ENCODE measurements at regions not wholly inside any gene's neighbourhood (a gene's known extent, or its start where the extent isn't known, plus 50 kb on each side); places are given as distances from the start of the nearest gene placed in this dataset.

DNA sequence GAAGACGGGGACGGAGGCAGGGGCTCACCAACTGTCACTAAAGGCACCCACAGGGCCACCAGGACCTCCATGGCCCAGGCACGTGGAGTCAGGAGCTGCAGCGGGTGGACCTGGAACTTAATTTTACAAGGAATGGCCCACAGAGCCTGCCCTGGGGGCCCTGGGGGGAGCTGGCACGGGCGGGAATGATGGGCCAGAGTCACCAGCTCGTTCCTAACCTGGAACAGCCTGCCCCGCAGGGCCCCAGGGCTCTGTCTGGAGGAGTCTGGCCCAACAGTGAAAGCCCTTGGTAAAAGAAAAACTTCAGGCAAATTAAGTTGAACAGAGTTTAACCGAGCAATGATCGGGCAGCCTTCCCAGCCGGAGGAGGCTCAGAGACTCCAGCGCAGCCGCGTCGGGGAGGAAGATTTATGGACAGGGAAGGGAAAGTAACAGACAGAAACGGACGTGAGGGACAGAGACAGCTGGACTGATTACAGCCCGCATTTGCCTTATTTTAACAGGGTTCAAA lies 118.4 kb upstream of the TMEM18 start:
- TF ChIP-seq, protein P1, sequence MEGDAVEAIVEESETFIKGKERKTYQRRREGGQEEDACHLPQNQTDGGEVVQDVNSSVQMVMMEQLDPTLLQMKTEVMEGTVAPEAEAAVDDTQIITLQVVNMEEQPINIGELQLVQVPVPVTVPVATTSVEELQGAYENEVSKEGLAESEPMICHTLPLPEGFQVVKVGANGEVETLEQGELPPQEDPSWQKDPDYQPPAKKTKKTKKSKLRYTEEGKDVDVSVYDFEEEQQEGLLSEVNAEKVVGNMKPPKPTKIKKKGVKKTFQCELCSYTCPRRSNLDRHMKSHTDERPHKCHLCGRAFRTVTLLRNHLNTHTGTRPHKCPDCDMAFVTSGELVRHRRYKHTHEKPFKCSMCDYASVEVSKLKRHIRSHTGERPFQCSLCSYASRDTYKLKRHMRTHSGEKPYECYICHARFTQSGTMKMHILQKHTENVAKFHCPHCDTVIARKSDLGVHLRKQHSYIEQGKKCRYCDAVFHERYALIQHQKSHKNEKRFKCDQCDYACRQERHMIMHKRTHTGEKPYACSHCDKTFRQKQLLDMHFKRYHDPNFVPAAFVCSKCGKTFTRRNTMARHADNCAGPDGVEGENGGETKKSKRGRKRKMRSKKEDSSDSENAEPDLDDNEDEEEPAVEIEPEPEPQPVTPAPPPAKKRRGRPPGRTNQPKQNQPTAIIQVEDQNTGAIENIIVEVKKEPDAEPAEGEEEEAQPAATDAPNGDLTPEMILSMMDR (IDR thresholded peaks at IDR 0.05), result no peak
- TF ChIP-seq, protein P2, sequence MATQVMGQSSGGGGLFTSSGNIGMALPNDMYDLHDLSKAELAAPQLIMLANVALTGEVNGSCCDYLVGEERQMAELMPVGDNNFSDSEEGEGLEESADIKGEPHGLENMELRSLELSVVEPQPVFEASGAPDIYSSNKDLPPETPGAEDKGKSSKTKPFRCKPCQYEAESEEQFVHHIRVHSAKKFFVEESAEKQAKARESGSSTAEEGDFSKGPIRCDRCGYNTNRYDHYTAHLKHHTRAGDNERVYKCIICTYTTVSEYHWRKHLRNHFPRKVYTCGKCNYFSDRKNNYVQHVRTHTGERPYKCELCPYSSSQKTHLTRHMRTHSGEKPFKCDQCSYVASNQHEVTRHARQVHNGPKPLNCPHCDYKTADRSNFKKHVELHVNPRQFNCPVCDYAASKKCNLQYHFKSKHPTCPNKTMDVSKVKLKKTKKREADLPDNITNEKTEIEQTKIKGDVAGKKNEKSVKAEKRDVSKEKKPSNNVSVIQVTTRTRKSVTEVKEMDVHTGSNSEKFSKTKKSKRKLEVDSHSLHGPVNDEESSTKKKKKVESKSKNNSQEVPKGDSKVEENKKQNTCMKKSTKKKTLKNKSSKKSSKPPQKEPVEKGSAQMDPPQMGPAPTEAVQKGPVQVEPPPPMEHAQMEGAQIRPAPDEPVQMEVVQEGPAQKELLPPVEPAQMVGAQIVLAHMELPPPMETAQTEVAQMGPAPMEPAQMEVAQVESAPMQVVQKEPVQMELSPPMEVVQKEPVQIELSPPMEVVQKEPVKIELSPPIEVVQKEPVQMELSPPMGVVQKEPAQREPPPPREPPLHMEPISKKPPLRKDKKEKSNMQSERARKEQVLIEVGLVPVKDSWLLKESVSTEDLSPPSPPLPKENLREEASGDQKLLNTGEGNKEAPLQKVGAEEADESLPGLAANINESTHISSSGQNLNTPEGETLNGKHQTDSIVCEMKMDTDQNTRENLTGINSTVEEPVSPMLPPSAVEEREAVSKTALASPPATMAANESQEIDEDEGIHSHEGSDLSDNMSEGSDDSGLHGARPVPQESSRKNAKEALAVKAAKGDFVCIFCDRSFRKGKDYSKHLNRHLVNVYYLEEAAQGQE (IDR thresholded peaks at IDR 0.05; ENCODE audit: insufficient read depth in 1 of 2, low read depth in 2 of 2, low read length in 1 of 2), result no peak
- TF ChIP-seq POLR2AphosphoS5 (IDR thresholded peaks at IDR 0.05; ENCODE audit: low read depth, low read length), result no peak
